ENCODE measurements at regions not wholly inside any gene's neighbourhood (a gene's known extent, or its start where the extent isn't known, plus 50 kb on each side); places are given as distances from the start of the nearest gene placed in this dataset.

- TF ChIP-seq, protein P1, sequence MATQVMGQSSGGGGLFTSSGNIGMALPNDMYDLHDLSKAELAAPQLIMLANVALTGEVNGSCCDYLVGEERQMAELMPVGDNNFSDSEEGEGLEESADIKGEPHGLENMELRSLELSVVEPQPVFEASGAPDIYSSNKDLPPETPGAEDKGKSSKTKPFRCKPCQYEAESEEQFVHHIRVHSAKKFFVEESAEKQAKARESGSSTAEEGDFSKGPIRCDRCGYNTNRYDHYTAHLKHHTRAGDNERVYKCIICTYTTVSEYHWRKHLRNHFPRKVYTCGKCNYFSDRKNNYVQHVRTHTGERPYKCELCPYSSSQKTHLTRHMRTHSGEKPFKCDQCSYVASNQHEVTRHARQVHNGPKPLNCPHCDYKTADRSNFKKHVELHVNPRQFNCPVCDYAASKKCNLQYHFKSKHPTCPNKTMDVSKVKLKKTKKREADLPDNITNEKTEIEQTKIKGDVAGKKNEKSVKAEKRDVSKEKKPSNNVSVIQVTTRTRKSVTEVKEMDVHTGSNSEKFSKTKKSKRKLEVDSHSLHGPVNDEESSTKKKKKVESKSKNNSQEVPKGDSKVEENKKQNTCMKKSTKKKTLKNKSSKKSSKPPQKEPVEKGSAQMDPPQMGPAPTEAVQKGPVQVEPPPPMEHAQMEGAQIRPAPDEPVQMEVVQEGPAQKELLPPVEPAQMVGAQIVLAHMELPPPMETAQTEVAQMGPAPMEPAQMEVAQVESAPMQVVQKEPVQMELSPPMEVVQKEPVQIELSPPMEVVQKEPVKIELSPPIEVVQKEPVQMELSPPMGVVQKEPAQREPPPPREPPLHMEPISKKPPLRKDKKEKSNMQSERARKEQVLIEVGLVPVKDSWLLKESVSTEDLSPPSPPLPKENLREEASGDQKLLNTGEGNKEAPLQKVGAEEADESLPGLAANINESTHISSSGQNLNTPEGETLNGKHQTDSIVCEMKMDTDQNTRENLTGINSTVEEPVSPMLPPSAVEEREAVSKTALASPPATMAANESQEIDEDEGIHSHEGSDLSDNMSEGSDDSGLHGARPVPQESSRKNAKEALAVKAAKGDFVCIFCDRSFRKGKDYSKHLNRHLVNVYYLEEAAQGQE (IDR thresholded peaks at IDR 0.05; ENCODE audit: low read depth), result no peak
- no peak for TF ChIP-seq FOSL1 (IDR thresholded peaks at IDR 0.05; ENCODE audit: low read depth)
- no peak for TF ChIP-seq ZFX (IDR thresholded peaks at IDR 0.05)
- no peak for TF ChIP-seq POLR2AphosphoS5 (IDR thresholded peaks at IDR 0.05; ENCODE audit: low read depth, low read length)
- no peak for TF ChIP-seq EGR1 (IDR thresholded peaks at IDR 0.05; ENCODE audit: low read depth)
Measured at GRCh38 chr1:230575886-230576500, 66.3 kb upstream of the COG2 start (continued).

GRCh38 chr1:230574502-230574901, 67.8 kb upstream of the COG2 start:
- H3K9ac ChIP-seq (ENCODE audit: low read length), result no peak overlapping the region
- no peak overlapping the region for H3K27ac ChIP-seq (ENCODE audit: low read depth, low read length)
- H3K9me2 ChIP-seq (ENCODE audit: insufficient read depth), result no peaks in the 10 kb centered on the region
- H3K27me3 ChIP-seq (ENCODE audit: insufficient read depth, low read length), result peaks cover 23% of the 10 kb centered on the region
- no peak overlapping the region for H3K4me2 ChIP-seq (ENCODE audit: low read length)
- no peaks in the 10 kb centered on the region for H3K79me2 ChIP-seq (ENCODE audit: insufficient read depth, low read length)
- intact Hi-C loops (cut with micrococcal nuclease), result no loop called here
- no TSS peak for BruUV-seq (replicated peaks)
- ATAC-seq, result no peak
- no peak for DNase-seq (ENCODE audit: low read depth, low spot score)
- H3K9me3 ChIP-seq (ENCODE audit: control insufficient read depth in 1 of 2, insufficient read depth in 1 of 2, low read depth in 1 of 2, low read length in 2 of 2), result no peaks in the 10 kb centered on the region
- ChIA-PET CTCF (no interaction called here), POLR2A (no interaction called here), RAD21 (ENCODE audit: low non-redundant PET in 1 of 2, low total read pairs in 2 of 2, uncharacterized antibody in 2 of 2, unreplicated experiment in 2 of 2) (no interaction called here)
- H2AFZ ChIP-seq (ENCODE audit: low read depth, low read length, poor library complexity, severe bottlenecking), result no peak overlapping the region
- no peaks in the 10 kb centered on the region for H3K36me3 ChIP-seq (ENCODE audit: control insufficient read depth in 1 of 2, insufficient read depth in 2 of 2, low read length in 2 of 2)
- H4K20me1 ChIP-seq (ENCODE audit: insufficient read depth), result no peaks in the 10 kb centered on the region
- H3K4me1 ChIP-seq (ENCODE audit: control insufficient read depth in 1 of 2, insufficient read depth in 2 of 2, low read length in 2 of 2), result no peaks in the 10 kb centered on the region
- H3K4me3 ChIP-seq (replicated peaks in 1 of 2; ENCODE audit: low read depth in 1 of 2, low read length in 2 of 2), result no peak overlapping the region
- TF ChIP-seq, protein P1 (IDR thresholded peaks at IDR 0.05; ENCODE audit: low read depth), result no peak
- TF ChIP-seq EGR1 (IDR thresholded peaks at IDR 0.05; ENCODE audit: low read depth) (no peak), SP1 (IDR thresholded peaks at IDR 0.05; ENCODE audit: low read depth) (no peak), POLR2A (IDR thresholded peaks at IDR 0.05; ENCODE audit: borderline replicate concordance, extremely low read depth, insufficient read depth, insufficient read length) (no peak), EZH2 (IDR thresholded peaks at IDR 0.05) (no peak), CTCF (IDR thresholded peaks at IDR 0.05 in 2 of 3, conservative IDR thresholded peaks at IDR 0.05 in 1 of 3; ENCODE audit: borderline replicate concordance in 1 of 3, insufficient read depth in 1 of 3, low read depth in 2 of 3, low read length in 2 of 3) (no peak), ZFX (IDR thresholded peaks at IDR 0.05) (no peak), SIN3A (IDR thresholded peaks at IDR 0.05; ENCODE audit: low read depth) (no peak)
